ENCODE measurements at regions not wholly inside any gene's neighbourhood (a gene's known extent, or its start where the extent isn't known, plus 50 kb on each side); places are given as distances from the start of the nearest gene placed in this dataset.
"Not testable (repeated sequence)": the region's sequence is repeated elsewhere in the genome, so short reads cannot be mapped to it uniquely, and the experiment has no call there.

- no peak for DNase-seq
- TF ChIP-seq POLR2A (IDR thresholded peaks at IDR 0.05) (no peak), CTCF (IDR thresholded peaks at IDR 0.05) (no peak)
- H3K27me3 ChIP-seq = no peaks in the 10 kb centered on the region
- H3K36me3 ChIP-seq (ENCODE audit: low read depth, missing control alignments) = no peaks in the 10 kb centered on the region
- no peak overlapping the region for H3K4me3 ChIP-seq
- H3K27ac ChIP-seq = no peak overlapping the region
- H3K9me3 ChIP-seq = no peaks in the 10 kb centered on the region
- intact Hi-C loops (cut with DNase I; ENCODE audit: low total_unique reads) = no loop called here
- no peaks in the 10 kb centered on the region for H3K4me1 ChIP-seq
- WGBS, 2 donors = 69 to 83% methylated on average over 4 of the region's 4 CpGs
Observed at GRCh38 chr5:143521141-143521540, 117.7 kb upstream of the NR3C1 start.

- DNase-seq; intact Hi-C loops (cut with DNase I; ENCODE audit: low total_unique reads); H3K27me3 ChIP-seq; H3K36me3 ChIP-seq (ENCODE audit: low read depth, missing control alignments); H3K9me3 ChIP-seq; H3K4me1 ChIP-seq; H3K4me3 ChIP-seq; H3K27ac ChIP-seq: not testable (repeated sequence)
- WGBS, 2 donors = 94 to 96% methylated on average over 2 of the region's 2 CpGs
Observed at GRCh38 chr5:143519215-143519614, 115.7 kb upstream of the NR3C1 start.

GRCh38 chr5:143517824-143518223 lies 114.3 kb upstream of the NR3C1 start:
- intact Hi-C loops (cut with DNase I; ENCODE audit: low total_unique reads); H3K27me3 ChIP-seq; H3K36me3 ChIP-seq (ENCODE audit: low read depth, missing control alignments); H3K4me1 ChIP-seq; H3K9me3 ChIP-seq; DNase-seq; H3K4me3 ChIP-seq; H3K27ac ChIP-seq: not testable (repeated sequence)

GRCh38 chr5:143516249-143516648 lies 112.8 kb upstream of the NR3C1 start:
- no peaks in the 10 kb centered on the region for H3K9me3 ChIP-seq
- DNase-seq = no peak
- no peaks in the 10 kb centered on the region for H3K27me3 ChIP-seq
- intact Hi-C loops (cut with DNase I; ENCODE audit: low total_unique reads) = no loop called here
- 97 to 100% methylated on average over 1 of the region's 1 CpG for WGBS, 2 donors
- no peaks in the 10 kb centered on the region for H3K36me3 ChIP-seq (ENCODE audit: low read depth, missing control alignments)
- TF ChIP-seq POLR2A (IDR thresholded peaks at IDR 0.05) = no peak
- no peak for TF ChIP-seq CTCF (IDR thresholded peaks at IDR 0.05)
- H3K27ac ChIP-seq = no peak overlapping the region
- H3K4me3 ChIP-seq = no peak overlapping the region
- no peaks in the 10 kb centered on the region for H3K4me1 ChIP-seq

GRCh38 chr5:143515829-143516228 lies 112.3 kb upstream of the NR3C1 start:
- Histone ChIP-seq H3K4me3 (no peak overlapping the region), H3K27ac (no peak overlapping the region), H3K4me1 (no peaks in the 10 kb centered on the region), H3K9me3 (no peaks in the 10 kb centered on the region), H3K36me3 (ENCODE audit: low read depth, missing control alignments) (no peaks in the 10 kb centered on the region), H3K27me3 (no peaks in the 10 kb centered on the region)
- intact Hi-C loops (cut with DNase I; ENCODE audit: low total_unique reads) = no loop called here
- no peak for DNase-seq
- no peak for TF ChIP-seq CTCF (IDR thresholded peaks at IDR 0.05)
- no peak for TF ChIP-seq POLR2A (IDR thresholded peaks at IDR 0.05)
- WGBS, 2 donors = 80 to 91% methylated on average over 4 to 5 of the region's 5 CpGs

GRCh38 chr5:143514616-143515335 lies 111.3 kb upstream of the NR3C1 start:
- H3K4me1 ChIP-seq = no peaks in the 10 kb centered on the region
- H3K36me3 ChIP-seq (ENCODE audit: low read depth, missing control alignments) = no peaks in the 10 kb centered on the region
- no peaks in the 10 kb centered on the region for H3K27me3 ChIP-seq
- TF ChIP-seq CTCF (IDR thresholded peaks at IDR 0.05) = no peak
- TF ChIP-seq POLR2A (IDR thresholded peaks at IDR 0.05) = no peak
- no peak for DNase-seq
- no peak overlapping the region for H3K27ac ChIP-seq
- H3K4me3 ChIP-seq = no peak overlapping the region
- intact Hi-C loops (cut with DNase I; ENCODE audit: low total_unique reads) = no loop called here
- H3K9me3 ChIP-seq = no peaks in the 10 kb centered on the region
